NCI-H2029 (cell line): ENCODE measurements at regions not wholly inside any gene's neighbourhood (a gene's known extent, or its start where the extent isn't known, plus 50 kb on each side); places are given as distances from the start of the nearest gene placed in this dataset.

Source experiments
- DNase-seq: peaks from one replicate; lab custom pipeline; 2025; lab: John Stamatoyannopoulos, UW

DNA sequence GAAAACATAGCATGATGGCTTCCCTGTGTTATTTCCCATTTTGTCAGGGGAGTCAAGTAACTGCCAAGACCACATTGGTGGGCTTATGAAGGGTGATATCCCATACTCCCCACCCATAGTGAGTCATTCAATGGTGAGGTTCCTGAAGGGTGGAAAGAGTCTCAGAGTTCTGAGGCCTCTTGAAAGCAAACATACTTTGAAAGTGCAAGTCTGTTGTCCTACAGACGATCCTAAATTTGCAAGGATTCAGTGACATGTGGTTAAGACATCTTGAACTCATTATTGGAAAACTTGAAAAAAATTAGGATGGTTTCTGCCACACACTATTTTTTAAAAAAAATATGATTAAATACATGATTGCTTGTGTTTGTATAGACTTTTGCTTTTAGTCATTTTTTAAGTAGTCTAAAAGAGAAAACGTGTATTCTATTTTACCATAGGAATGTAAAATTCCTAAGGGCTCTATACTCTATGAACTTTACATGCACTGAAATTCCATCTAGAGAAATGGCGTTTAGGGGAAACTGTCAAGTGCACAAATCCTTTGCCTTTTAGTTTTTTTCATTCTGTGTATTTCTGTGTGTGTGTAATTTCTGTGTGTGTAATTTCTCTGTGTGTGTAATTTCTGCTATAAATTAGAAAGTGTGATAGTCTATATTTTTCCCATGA is 225.5 kb upstream of the ADAMTS5 start:
- no peak for DNase-seq

DNA sequence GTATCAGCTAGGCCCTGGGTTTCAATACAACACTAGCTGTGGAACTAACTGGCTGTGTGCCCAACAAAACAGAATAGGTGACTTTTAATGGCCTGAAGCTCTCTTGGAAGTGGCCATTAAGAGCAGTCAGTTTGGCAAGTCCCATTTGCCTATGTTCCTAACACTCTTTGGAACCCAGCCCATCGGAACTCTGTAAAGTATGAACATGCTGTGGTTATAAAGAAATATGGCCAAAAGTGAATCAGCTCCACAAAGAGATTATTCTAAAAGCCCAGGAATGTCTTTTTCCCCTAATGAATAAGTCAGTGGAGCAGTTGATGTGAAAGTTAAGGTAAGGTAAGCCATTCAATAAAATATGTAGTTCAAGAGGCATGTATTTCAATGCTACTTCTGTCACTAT is 223.7 kb upstream of the ADAMTS5 start:
- no peak for DNase-seq

- no peak for DNase-seq
These were observed 223.0 kb upstream of the ADAMTS5 start for GRCh38 chr21:27189870-27190269.

DNA sequence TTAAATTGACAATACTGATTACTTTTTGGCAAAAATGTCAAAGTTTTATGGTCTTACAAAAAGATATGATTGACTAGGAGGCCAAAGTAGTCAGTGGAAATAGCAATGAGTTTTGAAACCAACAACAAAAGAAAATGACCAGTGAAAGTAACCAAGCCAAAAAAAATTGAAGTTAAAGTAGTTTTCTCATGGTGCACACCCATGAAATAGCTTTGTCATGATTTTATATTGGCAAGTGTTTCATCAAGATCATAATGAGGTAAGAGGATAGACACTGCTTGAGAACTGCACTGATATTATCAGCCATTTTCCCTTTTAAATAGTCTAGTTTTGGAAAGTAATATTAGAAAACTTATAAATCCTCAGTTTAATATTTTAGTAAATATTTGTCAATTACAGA is 206.2 kb upstream of the ADAMTS5 start:
- no peak for DNase-seq

GRCh38 chr21:27171707-27172106 is 204.8 kb upstream of the ADAMTS5 start:
- no peak for DNase-seq

DNA sequence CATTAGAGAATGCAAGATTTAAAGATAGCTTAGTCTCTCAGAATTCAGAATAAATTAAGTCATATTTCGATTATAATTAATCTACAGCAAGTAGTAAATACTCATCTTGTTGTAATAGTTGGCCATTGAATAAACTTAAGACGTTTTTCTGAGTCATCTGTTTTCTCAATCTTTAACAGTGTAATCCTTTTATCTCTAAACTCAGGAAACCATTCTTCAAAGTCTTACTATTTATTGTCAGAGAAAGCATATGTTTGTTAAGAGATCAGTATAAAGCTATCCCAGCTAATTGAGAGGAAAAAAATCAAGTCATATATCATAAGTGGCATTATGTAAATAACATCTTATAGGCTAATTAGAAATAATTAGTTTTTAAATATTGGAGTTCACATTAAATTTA is 201.2 kb upstream of the ADAMTS5 start:
- no peak for DNase-seq

DNA sequence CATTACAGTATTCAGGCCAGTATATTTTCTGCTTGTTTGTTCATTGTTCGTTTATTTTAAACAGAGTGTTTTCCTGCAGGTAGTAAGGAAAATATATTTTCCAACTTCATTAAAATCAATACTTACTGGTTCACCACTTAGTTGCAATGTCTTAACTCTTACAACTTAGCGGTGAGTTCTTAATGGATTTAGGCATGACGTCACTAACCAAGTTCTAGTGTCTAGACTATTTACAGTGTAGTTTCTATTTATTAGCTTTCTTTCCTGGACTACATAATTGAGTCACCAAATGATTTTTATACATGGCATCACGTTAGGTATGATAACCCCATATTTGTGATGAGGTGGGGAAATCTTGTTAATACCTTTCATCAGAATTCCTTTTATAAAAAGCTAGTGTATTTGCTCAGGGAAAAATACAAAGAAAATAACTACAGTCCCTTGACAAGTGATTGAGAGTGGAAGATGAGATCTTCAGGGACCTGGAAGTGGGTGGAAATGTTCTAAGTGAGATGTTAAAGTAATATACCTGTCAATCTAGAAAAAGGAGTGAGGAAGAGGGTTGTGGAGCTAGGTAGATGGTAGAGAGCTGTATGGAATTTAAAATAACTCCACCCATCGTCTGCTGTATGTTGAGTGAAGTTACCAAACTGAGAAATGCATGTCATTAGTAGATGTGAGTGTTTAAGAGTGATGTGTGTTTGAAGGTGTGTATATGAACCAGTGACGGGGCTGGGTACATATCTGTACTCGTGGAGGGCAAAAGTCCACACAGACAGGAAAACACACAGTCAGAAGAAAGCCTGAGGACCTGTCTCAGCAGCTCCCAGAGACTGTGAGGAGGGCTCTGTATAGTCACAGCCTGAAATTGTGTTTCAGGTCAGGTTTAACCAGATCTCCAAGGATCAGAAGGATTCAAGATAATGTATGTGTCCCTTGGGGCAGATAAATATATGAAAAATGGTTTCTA is 197.6 kb upstream of the ADAMTS5 start:
- DNase-seq = no peak

DNA sequence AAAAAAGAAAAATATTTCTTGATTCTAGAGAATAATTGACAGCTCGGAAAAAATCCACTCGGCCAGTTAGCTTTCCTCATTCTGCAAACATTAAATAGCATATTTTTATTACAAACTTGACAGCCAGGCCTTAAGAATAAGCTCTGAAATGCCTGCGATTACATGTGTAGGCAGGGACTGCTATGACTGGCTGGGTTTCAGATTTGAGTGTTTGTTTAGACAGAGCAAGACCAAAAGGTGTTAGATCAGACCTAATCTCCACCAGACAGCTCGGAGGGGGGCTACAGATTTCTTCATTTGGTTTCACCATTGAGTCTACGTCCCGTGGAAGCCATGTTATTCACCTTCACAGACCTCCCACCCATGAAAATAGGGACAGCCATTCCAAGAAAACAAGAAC is 192.1 kb upstream of the ADAMTS5 start:
- DNase-seq = no peak

DNA sequence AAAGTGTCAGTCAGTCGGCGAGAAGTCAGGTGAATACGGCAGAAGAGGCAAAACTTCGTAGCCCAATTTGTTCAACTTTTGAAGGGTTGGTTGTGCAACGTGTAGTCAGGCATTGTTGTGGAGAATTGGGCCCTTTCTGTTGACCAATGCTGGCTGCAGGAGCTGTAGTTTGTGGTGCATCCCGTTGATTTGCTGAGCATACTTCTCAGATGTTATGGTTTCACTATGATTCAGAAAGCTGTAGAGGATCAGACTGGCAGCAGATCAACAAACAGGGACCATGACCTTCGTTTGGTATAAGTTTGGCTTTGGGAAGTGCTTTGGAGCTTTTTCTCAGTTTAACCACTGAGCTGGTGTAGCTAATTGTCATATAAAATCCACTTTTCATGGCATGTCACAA is 190.2 kb upstream of the ADAMTS5 start:
- DNase-seq = no peak

DNA sequence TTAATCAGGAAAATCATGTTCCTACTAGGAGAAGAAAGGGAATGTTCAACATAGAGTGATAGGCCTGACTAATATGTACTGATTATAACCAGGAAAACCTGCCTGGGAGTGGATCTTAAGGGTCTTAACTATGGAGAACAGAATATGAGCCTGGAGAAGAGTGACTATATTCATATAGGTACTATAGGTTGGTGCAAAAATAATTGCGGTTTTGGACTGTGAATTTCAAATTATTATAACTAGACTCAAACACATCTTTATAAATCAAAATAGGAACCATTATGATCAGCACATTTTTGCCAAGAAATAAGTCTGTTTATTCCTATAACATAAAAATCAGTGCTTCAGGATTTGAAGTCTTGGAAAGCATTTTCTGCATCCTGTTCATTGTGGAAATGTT is 189.8 kb upstream of the ADAMTS5 start:
- no peak for DNase-seq

DNA sequence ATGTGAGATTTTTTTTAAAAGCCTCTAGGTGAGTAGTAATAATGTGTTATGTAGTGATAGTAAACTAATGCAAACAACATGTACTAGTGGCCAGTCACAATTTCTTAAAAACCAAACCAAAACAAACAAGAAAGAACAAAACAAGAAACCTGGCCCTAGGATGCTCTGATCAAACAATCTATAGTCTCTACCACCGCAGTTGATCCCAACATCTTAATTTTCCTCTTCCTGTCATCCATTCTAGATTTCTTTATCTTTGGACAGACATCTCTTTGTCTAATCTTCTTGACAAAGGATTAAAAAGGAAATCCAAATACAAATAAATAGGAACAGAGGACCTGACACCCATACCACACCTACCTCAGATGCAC is 188.2 kb upstream of the ADAMTS5 start:
- DNase-seq = no peak

DNA sequence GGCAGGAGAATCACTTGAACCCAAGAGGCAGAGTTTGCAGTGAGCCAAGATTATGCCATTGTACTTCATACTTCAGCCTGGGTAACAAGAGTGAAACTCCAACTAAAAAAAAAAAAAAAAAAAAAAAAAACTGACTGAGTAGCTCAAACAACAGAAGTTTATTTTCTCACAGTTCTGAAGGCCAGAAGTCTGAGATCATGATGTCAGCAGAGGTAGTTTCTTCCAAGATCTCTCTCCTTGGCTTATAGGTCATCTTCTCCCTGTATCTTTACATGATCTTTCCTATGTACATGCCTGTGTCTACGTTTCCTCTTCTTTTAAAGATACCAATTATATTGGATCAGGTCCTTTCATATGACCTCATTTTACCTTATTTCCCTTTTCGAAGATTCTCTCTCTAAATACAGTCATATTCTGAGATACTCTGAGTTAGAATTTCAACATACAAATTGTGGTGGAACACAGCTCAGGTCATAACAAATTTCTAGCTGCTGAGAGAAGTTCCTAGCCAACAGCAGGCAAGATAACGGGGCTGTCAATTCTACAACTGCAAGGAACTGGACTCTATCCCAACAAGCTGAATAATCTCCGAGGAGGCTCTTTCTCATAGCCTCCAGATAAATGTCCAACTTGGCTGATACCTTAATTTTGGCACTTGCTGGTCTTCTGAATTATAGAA is 187.7 kb upstream of the ADAMTS5 start:
- no peak for DNase-seq

GRCh38 chr21:27152996-27153395 is 186.1 kb upstream of the ADAMTS5 start:
- no peak for DNase-seq

GRCh38 chr21:27149034-27149433 is 182.1 kb upstream of the ADAMTS5 start:
- DNase-seq = no peak

DNA sequence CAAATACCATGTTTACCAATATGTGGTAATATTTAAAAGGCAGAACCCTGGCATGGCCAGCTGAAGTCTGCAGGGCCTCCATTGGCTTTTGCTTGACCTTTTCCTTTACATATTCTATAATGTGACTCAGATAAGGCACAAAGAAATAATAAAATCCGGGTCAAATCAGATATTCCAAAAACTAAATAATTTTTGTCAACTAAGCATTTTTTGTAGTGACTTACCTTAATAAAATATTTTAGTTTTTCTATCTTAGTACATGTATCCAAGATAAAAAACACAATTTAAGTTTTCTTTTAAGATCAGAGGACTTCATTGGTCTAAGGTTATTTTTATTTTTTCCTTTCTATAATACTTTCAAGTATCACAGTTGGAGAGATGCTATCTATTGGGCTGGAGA is 179.4 kb upstream of the ADAMTS5 start:
- no peak for DNase-seq

DNA sequence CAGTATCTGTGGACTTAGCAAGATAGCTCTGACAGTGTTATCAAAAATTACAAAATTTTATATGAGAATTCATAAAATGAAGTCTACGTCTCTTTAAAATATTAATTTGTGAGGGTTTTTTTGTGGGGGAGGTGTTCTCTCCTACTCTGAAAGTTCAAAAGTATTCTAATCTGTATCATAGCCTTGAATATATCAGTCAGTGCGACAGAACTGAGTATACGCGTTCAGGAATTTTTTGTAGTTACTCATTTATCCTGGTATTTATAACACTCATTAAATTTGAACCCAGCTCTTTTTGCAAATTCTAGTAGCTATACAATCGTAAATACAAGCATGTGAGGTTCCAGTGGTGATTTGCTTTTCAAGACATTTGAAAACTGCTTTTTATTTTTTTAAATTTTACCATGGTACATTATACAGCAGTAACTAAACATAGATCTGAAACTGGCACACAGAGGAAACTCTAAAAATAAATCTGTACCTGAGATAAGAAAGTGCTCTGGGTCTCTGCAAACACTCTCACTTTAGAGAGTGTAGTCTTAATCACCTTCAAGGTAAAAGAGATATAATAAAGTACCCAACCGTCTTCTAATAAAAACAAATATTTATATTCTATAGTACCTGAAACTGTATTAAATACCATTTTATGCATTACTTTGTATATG is 178.4 kb upstream of the ADAMTS5 start:
- DNase-seq = no peak

GRCh38 chr21:27143476-27143875 is 176.6 kb upstream of the ADAMTS5 start:
- no peak for DNase-seq

- no peak for DNase-seq
These were observed 172.6 kb upstream of the ADAMTS5 start for GRCh38 chr21:27139526-27139925.

DNA sequence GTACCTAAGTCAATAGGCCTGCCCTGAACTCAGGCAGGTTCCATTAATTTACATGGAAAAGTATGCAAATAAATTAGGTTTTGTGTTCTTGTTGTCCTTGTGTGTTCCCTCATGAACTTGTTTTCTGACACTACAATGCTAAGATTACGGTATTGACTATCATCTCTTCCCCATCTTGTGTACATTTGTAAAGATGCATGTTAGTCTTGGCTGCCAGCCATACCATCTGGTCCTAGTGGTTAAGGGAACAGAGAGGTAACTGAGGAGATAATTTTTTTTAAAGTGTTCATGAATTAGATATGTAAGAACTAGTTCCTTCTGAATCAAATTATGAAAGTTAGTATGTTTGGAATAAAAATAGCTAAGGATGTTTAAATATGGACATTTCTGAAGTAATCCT is 167.6 kb upstream of the ADAMTS5 start:
- DNase-seq = no peak

- DNase-seq = no peak
These were observed 165.4 kb upstream of the ADAMTS5 start for GRCh38 chr21:27132266-27132665.

DNA sequence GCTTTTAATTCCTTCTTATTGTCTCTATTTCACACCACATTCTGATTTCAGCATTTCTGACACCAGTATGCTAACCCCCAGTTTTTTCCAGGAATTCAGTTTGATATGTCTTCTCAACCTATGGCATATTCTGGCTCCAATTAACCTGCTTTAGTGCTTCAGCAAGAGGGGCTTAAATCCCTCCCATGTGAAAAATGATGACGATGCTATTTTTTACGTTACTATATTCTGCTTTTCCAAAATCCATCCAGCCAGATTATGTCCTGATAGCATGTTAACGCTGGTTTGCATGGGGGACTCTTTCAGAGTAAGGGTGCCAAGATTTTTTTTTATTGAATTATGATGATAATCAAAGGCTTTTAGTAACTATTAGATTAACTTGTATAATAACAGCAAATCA is 163.3 kb upstream of the ADAMTS5 start:
- DNase-seq = no peak

DNA sequence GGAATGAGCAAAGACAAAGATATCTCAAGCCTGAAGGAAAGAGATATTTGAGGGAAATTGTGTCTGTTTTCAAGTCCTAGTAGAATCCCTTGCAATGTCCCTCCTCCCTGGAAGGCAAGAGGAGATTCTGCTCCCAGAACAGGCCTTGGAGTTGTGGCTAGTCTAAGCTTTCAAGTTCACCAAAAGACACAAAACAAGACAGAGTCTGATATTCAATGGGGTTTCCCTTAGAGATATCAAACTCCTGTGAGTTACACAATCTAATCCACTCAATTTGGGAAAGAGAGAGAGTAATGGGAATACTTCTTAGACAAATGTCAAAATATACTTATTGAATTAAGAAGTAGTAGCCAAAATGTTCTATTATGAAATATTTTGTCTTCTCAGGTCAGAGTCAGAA is 162.8 kb upstream of the ADAMTS5 start:
- no peak for DNase-seq
